ENCODE measurements at regions not wholly inside any gene's neighbourhood (a gene's known extent, or its start where the extent isn't known, plus 50 kb on each side); places are given as distances from the start of the nearest gene placed in this dataset.

DNA sequence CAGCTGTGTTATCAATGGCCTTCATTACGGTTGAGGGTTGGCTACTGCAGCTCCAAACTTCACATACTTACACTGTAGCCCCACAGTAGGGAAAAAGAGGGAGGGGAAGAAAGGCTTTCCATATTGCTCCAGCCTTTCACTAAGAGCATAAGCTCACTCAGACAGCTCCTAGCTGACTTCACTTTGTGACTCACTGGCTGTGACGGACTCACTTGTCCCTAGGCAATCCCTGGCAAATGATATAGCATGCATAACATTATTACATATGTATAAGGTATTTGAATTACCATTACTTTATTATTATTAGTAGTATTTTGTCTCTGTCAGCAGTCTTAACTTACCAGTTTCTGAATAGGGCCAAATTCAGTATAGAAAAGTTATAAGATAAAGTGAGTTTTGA, 350.7 kb downstream of the RMST start:
- no peaks in the 10 kb centered on the region for H3K36me3 ChIP-seq (ENCODE audit: insufficient read depth, low read length)
- no peaks in the 10 kb centered on the region for H3K9me3 ChIP-seq (ENCODE audit: low read length)
- no peak overlapping the region for H3K4me3 ChIP-seq (ENCODE audit: low read length)
- no peak overlapping the region for H3K9ac ChIP-seq (ENCODE audit: low read length)
- TF ChIP-seq EZH2 (IDR thresholded peaks at IDR 0.05; ENCODE audit: borderline replicate concordance, insufficient read depth, low read length, poor library complexity, severe bottlenecking) (no peak), EP300 (conservative IDR thresholded peaks at IDR 0.05; ENCODE audit: poor library complexity, severe bottlenecking) (no peak), RAD21 (conservative IDR thresholded peaks at IDR 0.05) (no peak), MXI1 (conservative IDR thresholded peaks at IDR 0.05; ENCODE audit: poor library complexity, severe bottlenecking) (no peak), POLR2AphosphoS5 (IDR thresholded peaks at IDR 0.05) (no peak), SMC3 (conservative IDR thresholded peaks at IDR 0.05; ENCODE audit: poor library complexity) (no peak), TAF1 (IDR thresholded peaks at IDR 0.05; ENCODE audit: low read depth) (no peak)
- TF ChIP-seq, protein P1, sequence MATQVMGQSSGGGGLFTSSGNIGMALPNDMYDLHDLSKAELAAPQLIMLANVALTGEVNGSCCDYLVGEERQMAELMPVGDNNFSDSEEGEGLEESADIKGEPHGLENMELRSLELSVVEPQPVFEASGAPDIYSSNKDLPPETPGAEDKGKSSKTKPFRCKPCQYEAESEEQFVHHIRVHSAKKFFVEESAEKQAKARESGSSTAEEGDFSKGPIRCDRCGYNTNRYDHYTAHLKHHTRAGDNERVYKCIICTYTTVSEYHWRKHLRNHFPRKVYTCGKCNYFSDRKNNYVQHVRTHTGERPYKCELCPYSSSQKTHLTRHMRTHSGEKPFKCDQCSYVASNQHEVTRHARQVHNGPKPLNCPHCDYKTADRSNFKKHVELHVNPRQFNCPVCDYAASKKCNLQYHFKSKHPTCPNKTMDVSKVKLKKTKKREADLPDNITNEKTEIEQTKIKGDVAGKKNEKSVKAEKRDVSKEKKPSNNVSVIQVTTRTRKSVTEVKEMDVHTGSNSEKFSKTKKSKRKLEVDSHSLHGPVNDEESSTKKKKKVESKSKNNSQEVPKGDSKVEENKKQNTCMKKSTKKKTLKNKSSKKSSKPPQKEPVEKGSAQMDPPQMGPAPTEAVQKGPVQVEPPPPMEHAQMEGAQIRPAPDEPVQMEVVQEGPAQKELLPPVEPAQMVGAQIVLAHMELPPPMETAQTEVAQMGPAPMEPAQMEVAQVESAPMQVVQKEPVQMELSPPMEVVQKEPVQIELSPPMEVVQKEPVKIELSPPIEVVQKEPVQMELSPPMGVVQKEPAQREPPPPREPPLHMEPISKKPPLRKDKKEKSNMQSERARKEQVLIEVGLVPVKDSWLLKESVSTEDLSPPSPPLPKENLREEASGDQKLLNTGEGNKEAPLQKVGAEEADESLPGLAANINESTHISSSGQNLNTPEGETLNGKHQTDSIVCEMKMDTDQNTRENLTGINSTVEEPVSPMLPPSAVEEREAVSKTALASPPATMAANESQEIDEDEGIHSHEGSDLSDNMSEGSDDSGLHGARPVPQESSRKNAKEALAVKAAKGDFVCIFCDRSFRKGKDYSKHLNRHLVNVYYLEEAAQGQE (IDR thresholded peaks at IDR 0.05; ENCODE audit: borderline replicate concordance), result no peak
- TF ChIP-seq, protein P2, sequence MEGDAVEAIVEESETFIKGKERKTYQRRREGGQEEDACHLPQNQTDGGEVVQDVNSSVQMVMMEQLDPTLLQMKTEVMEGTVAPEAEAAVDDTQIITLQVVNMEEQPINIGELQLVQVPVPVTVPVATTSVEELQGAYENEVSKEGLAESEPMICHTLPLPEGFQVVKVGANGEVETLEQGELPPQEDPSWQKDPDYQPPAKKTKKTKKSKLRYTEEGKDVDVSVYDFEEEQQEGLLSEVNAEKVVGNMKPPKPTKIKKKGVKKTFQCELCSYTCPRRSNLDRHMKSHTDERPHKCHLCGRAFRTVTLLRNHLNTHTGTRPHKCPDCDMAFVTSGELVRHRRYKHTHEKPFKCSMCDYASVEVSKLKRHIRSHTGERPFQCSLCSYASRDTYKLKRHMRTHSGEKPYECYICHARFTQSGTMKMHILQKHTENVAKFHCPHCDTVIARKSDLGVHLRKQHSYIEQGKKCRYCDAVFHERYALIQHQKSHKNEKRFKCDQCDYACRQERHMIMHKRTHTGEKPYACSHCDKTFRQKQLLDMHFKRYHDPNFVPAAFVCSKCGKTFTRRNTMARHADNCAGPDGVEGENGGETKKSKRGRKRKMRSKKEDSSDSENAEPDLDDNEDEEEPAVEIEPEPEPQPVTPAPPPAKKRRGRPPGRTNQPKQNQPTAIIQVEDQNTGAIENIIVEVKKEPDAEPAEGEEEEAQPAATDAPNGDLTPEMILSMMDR (IDR thresholded peaks at IDR 0.05; ENCODE audit: poor library complexity, severe bottlenecking), result no peak
- H3F3A ChIP-seq (ENCODE audit: insufficient read depth, low read length, poor library complexity, severe bottlenecking), result no peaks in the 10 kb centered on the region
- H3K9me2 ChIP-seq (ENCODE audit: insufficient read depth, low read length), result no peaks in the 10 kb centered on the region
- no peak overlapping the region for H3K4me2 ChIP-seq (ENCODE audit: low read length)
- H3K79me2 ChIP-seq (replicated peaks; ENCODE audit: insufficient read depth, low read length), result no peaks in the 10 kb centered on the region
- no peak overlapping the region for H2AFZ ChIP-seq (ENCODE audit: low read depth, low read length)
- H3K27ac ChIP-seq (ENCODE audit: low read length), result no peak overlapping the region
- no peaks in the 10 kb centered on the region for H3K27me3 ChIP-seq (ENCODE audit: insufficient read depth, low read depth, low read length)
- H4K20me1 ChIP-seq (ENCODE audit: insufficient read depth), result no peaks in the 10 kb centered on the region

DNA sequence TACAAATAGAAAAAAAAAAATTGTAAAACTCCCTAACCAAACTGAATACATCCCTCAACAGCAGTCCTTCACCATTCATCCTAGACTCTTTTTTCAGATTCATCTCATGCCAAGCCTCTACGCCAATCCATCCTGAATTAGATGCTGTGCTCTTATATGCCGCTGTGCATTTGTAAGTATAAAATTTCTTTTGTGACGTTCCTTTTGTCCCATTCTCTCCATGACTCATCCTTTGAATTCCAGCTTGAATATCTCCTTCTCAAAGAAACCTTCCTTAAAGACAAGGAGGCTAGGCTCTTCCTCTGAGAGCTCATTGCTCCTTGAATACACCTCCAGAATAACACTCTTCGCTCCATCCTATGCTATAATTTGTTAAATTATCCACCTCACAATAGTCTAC, 359.2 kb downstream of the RMST start:
- Histone ChIP-seq H3F3A (ENCODE audit: insufficient read depth, low read length, poor library complexity, severe bottlenecking) (no peaks in the 10 kb centered on the region), H3K79me2 (replicated peaks; ENCODE audit: insufficient read depth, low read length) (no peaks in the 10 kb centered on the region), H3K9me2 (ENCODE audit: insufficient read depth, low read length) (no peaks in the 10 kb centered on the region), H4K20me1 (ENCODE audit: insufficient read depth) (no peaks in the 10 kb centered on the region), H3K4me3 (ENCODE audit: low read length) (no peak overlapping the region), H2AFZ (ENCODE audit: low read depth, low read length) (no peak overlapping the region), H3K9ac (ENCODE audit: low read length) (no peak overlapping the region), H3K27ac (ENCODE audit: low read length) (no peak overlapping the region), H3K36me3 (ENCODE audit: insufficient read depth, low read length) (no peaks in the 10 kb centered on the region), H3K9me3 (ENCODE audit: low read length) (no peaks in the 10 kb centered on the region), H3K4me2 (ENCODE audit: low read length) (no peak overlapping the region), H3K27me3 (ENCODE audit: insufficient read depth, low read depth, low read length) (no peaks in the 10 kb centered on the region)
- TF ChIP-seq, protein P1 (IDR thresholded peaks at IDR 0.05; ENCODE audit: borderline replicate concordance), result no peak
- TF ChIP-seq EZH2 (IDR thresholded peaks at IDR 0.05; ENCODE audit: borderline replicate concordance, insufficient read depth, low read length, poor library complexity, severe bottlenecking), result no peak
- TF ChIP-seq SMC3 (conservative IDR thresholded peaks at IDR 0.05; ENCODE audit: poor library complexity), result no peak
- no peak for TF ChIP-seq MXI1 (conservative IDR thresholded peaks at IDR 0.05; ENCODE audit: poor library complexity, severe bottlenecking)
- TF ChIP-seq EP300 (conservative IDR thresholded peaks at IDR 0.05; ENCODE audit: poor library complexity, severe bottlenecking), result no peak
- no peak for TF ChIP-seq TAF1 (IDR thresholded peaks at IDR 0.05; ENCODE audit: low read depth)
- no peak for TF ChIP-seq POLR2AphosphoS5 (IDR thresholded peaks at IDR 0.05)
- TF ChIP-seq, protein P2 (IDR thresholded peaks at IDR 0.05; ENCODE audit: poor library complexity, severe bottlenecking), result no peak
- TF ChIP-seq RAD21 (conservative IDR thresholded peaks at IDR 0.05), result no peak

All from neural cell (in vitro differentiated cells).